ENCODE measurements at regions not wholly inside any gene's neighbourhood (a gene's known extent, or its start where the extent isn't known, plus 50 kb on each side); places are given as distances from the start of the nearest gene placed in this dataset.

DNA sequence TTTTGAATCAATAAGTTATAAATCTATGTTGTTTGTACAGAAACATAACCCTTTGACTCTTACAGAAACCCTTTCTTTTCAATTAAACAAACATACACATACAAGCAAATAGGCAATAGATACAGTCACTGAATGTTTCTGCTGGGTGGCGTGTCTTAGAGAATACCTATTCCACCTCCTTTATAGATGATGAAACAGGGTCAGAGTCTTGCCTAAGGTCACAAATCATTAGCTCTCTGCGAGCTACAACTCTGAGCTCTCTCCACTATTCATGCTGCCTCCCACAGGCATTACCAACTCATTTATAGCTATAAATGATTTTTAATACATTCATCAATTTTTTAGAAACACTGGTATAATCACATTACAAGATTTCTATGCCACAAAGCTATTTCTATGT lies 152.6 kb downstream of the RSL24D1 start:
- TF ChIP-seq, protein P1, sequence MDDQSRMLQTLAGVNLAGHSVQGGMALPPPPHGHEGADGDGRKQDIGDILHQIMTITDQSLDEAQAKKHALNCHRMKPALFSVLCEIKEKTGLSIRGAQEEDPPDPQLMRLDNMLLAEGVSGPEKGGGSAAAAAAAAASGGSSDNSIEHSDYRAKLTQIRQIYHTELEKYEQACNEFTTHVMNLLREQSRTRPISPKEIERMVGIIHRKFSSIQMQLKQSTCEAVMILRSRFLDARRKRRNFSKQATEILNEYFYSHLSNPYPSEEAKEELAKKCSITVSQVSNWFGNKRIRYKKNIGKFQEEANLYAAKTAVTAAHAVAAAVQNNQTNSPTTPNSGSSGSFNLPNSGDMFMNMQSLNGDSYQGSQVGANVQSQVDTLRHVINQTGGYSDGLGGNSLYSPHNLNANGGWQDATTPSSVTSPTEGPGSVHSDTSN (IDR thresholded peaks at IDR 0.05), result no peak
- TF ChIP-seq ZSCAN20 (CRISPR knock-in tag; IDR thresholded peaks at IDR 0.05) (no peak), JUN (IDR thresholded peaks at IDR 0.05) (no peak), POLR2A (IDR thresholded peaks at IDR 0.05; ENCODE audit: low read length) (no peak), CBX2 (IDR thresholded peaks at IDR 0.05; ENCODE audit: borderline replicate concordance, low read depth) (no peak), SREBF2 (IDR thresholded peaks at IDR 0.05) (no peak), CHD4 (IDR thresholded peaks at IDR 0.05; ENCODE audit: borderline replicate concordance) (no peak), KDM5A (IDR thresholded peaks at IDR 0.05) (no peak), ZNF302 (CRISPR knock-in tag; IDR thresholded peaks at IDR 0.05) (no peak), NFE2L2 (conservative IDR thresholded peaks at IDR 0.05; ENCODE audit: low read length) (no peak), RARB (CRISPR knock-in tag; IDR thresholded peaks at IDR 0.05) (no peak), ZFP36 (IDR thresholded peaks at IDR 0.05; ENCODE audit: borderline replicate concordance, partially characterized antibody) (no peak), RCOR1 (IDR thresholded peaks at IDR 0.05; ENCODE audit: low read depth, low read length) (no peak)
- TF ChIP-seq, protein P2, sequence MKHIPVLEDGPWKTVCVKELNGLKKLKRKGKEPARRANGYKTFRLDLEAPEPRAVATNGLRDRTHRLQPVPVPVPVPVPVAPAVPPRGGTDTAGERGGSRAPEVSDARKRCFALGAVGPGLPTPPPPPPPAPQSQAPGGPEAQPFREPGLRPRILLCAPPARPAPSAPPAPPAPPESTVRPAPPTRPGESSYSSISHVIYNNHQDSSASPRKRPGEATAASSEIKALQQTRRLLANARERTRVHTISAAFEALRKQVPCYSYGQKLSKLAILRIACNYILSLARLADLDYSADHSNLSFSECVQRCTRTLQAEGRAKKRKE (CRISPR knock-in tag; IDR thresholded peaks at IDR 0.05; ENCODE audit: low read depth), result no peak
- TF ChIP-seq, protein P3, sequence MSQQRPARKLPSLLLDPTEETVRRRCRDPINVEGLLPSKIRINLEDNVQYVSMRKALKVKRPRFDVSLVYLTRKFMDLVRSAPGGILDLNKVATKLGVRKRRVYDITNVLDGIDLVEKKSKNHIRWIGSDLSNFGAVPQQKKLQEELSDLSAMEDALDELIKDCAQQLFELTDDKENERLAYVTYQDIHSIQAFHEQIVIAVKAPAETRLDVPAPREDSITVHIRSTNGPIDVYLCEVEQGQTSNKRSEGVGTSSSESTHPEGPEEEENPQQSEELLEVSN (IDR thresholded peaks at IDR 0.05; ENCODE audit: borderline replicate concordance, low read depth), result no peak
- TF ChIP-seq, protein P4, sequence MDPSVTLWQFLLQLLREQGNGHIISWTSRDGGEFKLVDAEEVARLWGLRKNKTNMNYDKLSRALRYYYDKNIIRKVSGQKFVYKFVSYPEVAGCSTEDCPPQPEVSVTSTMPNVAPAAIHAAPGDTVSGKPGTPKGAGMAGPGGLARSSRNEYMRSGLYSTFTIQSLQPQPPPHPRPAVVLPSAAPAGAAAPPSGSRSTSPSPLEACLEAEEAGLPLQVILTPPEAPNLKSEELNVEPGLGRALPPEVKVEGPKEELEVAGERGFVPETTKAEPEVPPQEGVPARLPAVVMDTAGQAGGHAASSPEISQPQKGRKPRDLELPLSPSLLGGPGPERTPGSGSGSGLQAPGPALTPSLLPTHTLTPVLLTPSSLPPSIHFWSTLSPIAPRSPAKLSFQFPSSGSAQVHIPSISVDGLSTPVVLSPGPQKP (IDR thresholded peaks at IDR 0.05; ENCODE audit: low read depth, low read length), result no peak
- DNase-seq (ENCODE audit: low read depth in 1 of 2, low spot score in 1 of 2), result no peak
- no peak overlapping the region for H3K27ac ChIP-seq
- CTCF ChIA-PET, result no interaction called here
- H3K4me2 ChIP-seq, result no peak overlapping the region
- WGBS (ENCODE audit: missing lambda C conversion rate), result 4% methylated on average over 2 of the region's 2 CpGs
- no peak for FAIRE-seq
- H3K4me1 ChIP-seq, result no peaks in the 10 kb centered on the region
- ATAC-seq, result no peak
- H3K4me3 ChIP-seq, result no peak overlapping the region
- H3K9me3 ChIP-seq, result no peaks in the 10 kb centered on the region
- POLR2A ChIA-PET, result no interaction called here

DNA sequence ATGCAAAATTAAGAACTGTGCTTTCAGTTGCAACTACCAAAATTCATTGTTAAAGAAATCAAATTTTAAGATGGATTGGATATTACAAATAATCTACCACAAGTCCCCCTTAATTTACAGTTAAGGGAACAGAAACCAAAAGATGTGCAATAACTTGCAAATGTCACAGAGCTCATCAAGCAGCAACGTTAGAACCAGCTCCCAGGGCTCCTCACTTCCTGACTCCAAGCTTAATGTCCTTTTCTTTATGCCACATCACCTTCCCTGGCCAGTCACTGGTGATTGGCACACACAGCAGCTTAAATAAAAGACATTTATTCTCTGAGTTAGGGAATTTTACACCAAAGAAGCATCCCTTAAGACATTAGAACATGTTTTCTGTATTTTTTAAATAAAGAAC lies 159.7 kb downstream of the RSL24D1 start:
- DNase-seq (ENCODE audit: low read depth in 1 of 2, low spot score in 1 of 2) (no peak), FAIRE-seq (peak; percentile 43), ATAC-seq (no peak)
- TF ChIP-seq FOSL2 (IDR thresholded peaks at IDR 0.05) (no peak), FOSL2 (CRISPR knock-in tag; IDR thresholded peaks at IDR 0.05) (no peak)
- Histone ChIP-seq H3K27ac (no peak overlapping the region), H3K4me3 (no peak overlapping the region), H3K4me2 (no peak overlapping the region), H3K9me3 (no peaks in the 10 kb centered on the region), H3K4me1 (no peaks in the 10 kb centered on the region)
- WGBS (ENCODE audit: missing lambda C conversion rate), result 0% methylated on average over 1 of the region's 1 CpG
- CTCF ChIA-PET, result no interaction called here
- POLR2A ChIA-PET, result no interaction called here

DNA sequence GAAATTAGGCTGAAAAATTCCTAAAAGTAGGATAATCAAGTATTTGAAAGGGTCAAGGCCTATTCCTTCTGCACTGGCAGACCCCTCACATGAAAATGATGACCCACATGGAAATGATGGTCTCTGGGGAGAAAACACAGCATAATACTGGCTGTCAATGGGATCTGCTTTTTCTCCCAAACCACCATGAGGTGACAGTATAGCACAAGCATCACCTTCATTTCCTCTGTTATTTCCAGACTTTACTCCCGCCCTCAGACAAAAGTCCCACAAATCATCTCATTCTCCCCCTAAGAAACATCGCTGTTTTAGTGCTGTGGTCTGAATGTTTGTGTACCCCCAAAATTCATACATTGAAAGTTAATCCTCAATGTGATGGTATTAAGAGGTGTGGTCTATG lies 161.0 kb downstream of the RSL24D1 start:
- whole genome bisulfite sequencing (ENCODE audit: missing lambda C conversion rate), result 16% methylated on average over 2 of the region's 2 CpGs
- DNase-seq (ENCODE audit: low read depth in 1 of 2, low spot score in 1 of 2), result no peak
- H3K4me2 ChIP-seq, result no peak overlapping the region
- H3K27ac ChIP-seq, result no peak overlapping the region
- FAIRE-seq, result no peak
- ChIA-PET POLR2A (no interaction called here), CTCF (interaction anchor here (1.7 kb wide), 1 partner anchor 19 kb away, joined by 3 read pairs; no protein-coding TSS in a partner anchor)
- H3K4me3 ChIP-seq, result no peak overlapping the region
- TF ChIP-seq EP300 (IDR thresholded peaks at IDR 0.05) (no peak), EHF (CRISPR knock-in tag; IDR thresholded peaks at IDR 0.05) (no peak), RAD21 (conservative IDR thresholded peaks at IDR 0.05 in 1 of 2, IDR thresholded peaks at IDR 0.05 in 1 of 2) (peak in 1 of 2 experiments; percentile 18; a peak in 1 of 5 replicates), SMC3 (IDR thresholded peaks at IDR 0.05) (no peak)
- TF ChIP-seq, protein P5, sequence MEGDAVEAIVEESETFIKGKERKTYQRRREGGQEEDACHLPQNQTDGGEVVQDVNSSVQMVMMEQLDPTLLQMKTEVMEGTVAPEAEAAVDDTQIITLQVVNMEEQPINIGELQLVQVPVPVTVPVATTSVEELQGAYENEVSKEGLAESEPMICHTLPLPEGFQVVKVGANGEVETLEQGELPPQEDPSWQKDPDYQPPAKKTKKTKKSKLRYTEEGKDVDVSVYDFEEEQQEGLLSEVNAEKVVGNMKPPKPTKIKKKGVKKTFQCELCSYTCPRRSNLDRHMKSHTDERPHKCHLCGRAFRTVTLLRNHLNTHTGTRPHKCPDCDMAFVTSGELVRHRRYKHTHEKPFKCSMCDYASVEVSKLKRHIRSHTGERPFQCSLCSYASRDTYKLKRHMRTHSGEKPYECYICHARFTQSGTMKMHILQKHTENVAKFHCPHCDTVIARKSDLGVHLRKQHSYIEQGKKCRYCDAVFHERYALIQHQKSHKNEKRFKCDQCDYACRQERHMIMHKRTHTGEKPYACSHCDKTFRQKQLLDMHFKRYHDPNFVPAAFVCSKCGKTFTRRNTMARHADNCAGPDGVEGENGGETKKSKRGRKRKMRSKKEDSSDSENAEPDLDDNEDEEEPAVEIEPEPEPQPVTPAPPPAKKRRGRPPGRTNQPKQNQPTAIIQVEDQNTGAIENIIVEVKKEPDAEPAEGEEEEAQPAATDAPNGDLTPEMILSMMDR (IDR thresholded peaks at IDR 0.05), result no peak
- no peak for ATAC-seq
- no peaks in the 10 kb centered on the region for H3K4me1 ChIP-seq
- no peaks in the 10 kb centered on the region for H3K9me3 ChIP-seq

Measured in A549 (cell line).